HEK293 (cell line): ENCODE measurements at regions not wholly inside any gene's neighbourhood (a gene's known extent, or its start where the extent isn't known, plus 50 kb on each side); places are given as distances from the start of the nearest gene placed in this dataset.

Experiments used
- CTCF ChIA-PET: fragments of 350-600 bp; formaldehyde crosslinking; extraction: SDS; loops from one replicate; lab custom pipeline; 2021; ENCODE audit warnings: antibody characterized with exemption; lab: Yijun Ruan, JAX
- POLR2A ChIA-PET: fragments of 300-600 bp; formaldehyde crosslinking; extraction: SDS; loops from one replicate; lab custom pipeline; 2020; ENCODE audit warnings: antibody characterized with exemption, inconsistent platforms; lab: Yijun Ruan, JAX
- H3K27ac ChIP-seq: fragments of 200-500 bp; sonication (Bioruptor generic); 2 replicates; pipeline ENCODE4 v1.5.1; 2014; ENCODE audit warnings: low read depth, low read length, control low read depth, inconsistent platforms; ENCODE audit errors: extremely low read depth
- H3K36me3 ChIP-seq, 2 experiments: fragments of 200-500 bp in 1 of 2; sonication (Bioruptor generic) in 1 of 2; 1 replicate in 1 of 2; 2 replicates in 1 of 2; pipeline ENCODE4 v1.5.1; 2014 to 2017; ENCODE audit warnings: inconsistent platforms in 2 of 2, low read length in 2 of 2; ENCODE audit not compliant: control insufficient read depth in 2 of 2, insufficient read depth in 1 of 2
- H3K4me1 ChIP-seq: fragments of 200-500 bp; sonication (Bioruptor generic); 2 replicates; pipeline ENCODE4 v1.5.1; 2014; ENCODE audit warnings: mild to moderate bottlenecking, low read length, inconsistent platforms; ENCODE audit not compliant: control insufficient read depth, insufficient read depth
- H3K4me3 ChIP-seq: 2 replicates; pipeline ENCODE4 v1.5.1; 2011; ENCODE audit warnings: low read depth, mild to moderate bottlenecking, control low read depth, low read length, moderate library complexity
- H3K9me3 ChIP-seq: fragments of 200-500 bp; sonication (Bioruptor generic); 2 replicates; pipeline ENCODE4 v1.5.1; 2014; ENCODE audit warnings: low read depth, low read length, inconsistent platforms; ENCODE audit not compliant: control insufficient read depth, insufficient read depth
- ATF2 ChIP-seq: fragments of 450-650 bp; formaldehyde crosslinking; IDR thresholded peaks from 2 replicates; pipeline ENCODE4 v1.5.1; 2016; ENCODE audit warnings: missing biosample characterization, missing genetic modification characterization, low read depth
- BCL6B ChIP-seq: fragments of 450-650 bp; formaldehyde crosslinking; IDR thresholded peaks from 2 replicates; pipeline ENCODE4 v1.5.1; 2017; ENCODE audit warnings: missing biosample characterization, missing genetic modification characterization
- EGR2 ChIP-seq: fragments of 450-650 bp; formaldehyde crosslinking; IDR thresholded peaks from 2 replicates; pipeline ENCODE4 v1.5.1; 2016; ENCODE audit warnings: low read depth, missing biosample characterization, missing genetic modification characterization
- HOXA7 ChIP-seq: sonication (generic); formaldehyde crosslinking; IDR thresholded peaks from 2 replicates; pipeline ENCODE4 v1.8.1; 2022; ENCODE audit warnings: missing genetic modification reagents, borderline replicate concordance
- ZBTB11 ChIP-seq: fragments of 450-650 bp; formaldehyde crosslinking; conservative IDR thresholded peaks from 2 replicates; pipeline ENCODE4 v1.5.1; 2016; ENCODE audit warnings: low read depth, missing biosample characterization, missing genetic modification characterization
- ZIC2 ChIP-seq: fragments of 450-650 bp; formaldehyde crosslinking; IDR thresholded peaks from 2 replicates; pipeline ENCODE4 v1.5.1; 2016; ENCODE audit warnings: missing biosample characterization, missing genetic modification characterization
- ZNF138 ChIP-seq: fragments of 450-650 bp; formaldehyde crosslinking; IDR thresholded peaks from 2 replicates; pipeline ENCODE4 v1.5.1; 2016; ENCODE audit warnings: missing biosample characterization, missing genetic modification characterization, borderline replicate concordance
- ZNF266 ChIP-seq: fragments of 450-650 bp; formaldehyde crosslinking; IDR thresholded peaks from 2 replicates; pipeline ENCODE4 v1.5.1; 2016; ENCODE audit warnings: missing biosample characterization, missing genetic modification characterization, low read depth
- ZNF423 ChIP-seq: fragments of 450-650 bp; formaldehyde crosslinking; IDR thresholded peaks from 2 replicates; pipeline ENCODE4 v1.5.1; 2016; ENCODE audit warnings: missing biosample characterization, missing genetic modification characterization
- ZNF549 ChIP-seq: fragments of 450-650 bp; IDR thresholded peaks from 2 replicates; pipeline ENCODE4 v1.5.1; 2018; ENCODE audit warnings: missing biosample characterization, missing genetic modification characterization, mild to moderate bottlenecking, inconsistent platforms, moderate library complexity
- ZNF639 ChIP-seq: fragments of 450-650 bp; formaldehyde crosslinking; IDR thresholded peaks from 2 replicates; pipeline ENCODE4 v1.5.1; 2016; ENCODE audit warnings: missing biosample characterization, missing genetic modification characterization
- ZNF660 ChIP-seq: fragments of 450-650 bp; IDR thresholded peaks from 2 replicates; pipeline ENCODE4 v1.5.1; 2018; ENCODE audit warnings: missing biosample characterization, mild to moderate bottlenecking, missing genetic modification characterization
- ZNF664 ChIP-seq: fragments of 450-650 bp; formaldehyde crosslinking; IDR thresholded peaks from 2 replicates; pipeline ENCODE4 v1.5.1; 2016; ENCODE audit warnings: missing biosample characterization, missing genetic modification characterization
- ZNF768 ChIP-seq: fragments of 450-650 bp; formaldehyde crosslinking; IDR thresholded peaks from 2 replicates; pipeline ENCODE4 v1.5.1; 2018; ENCODE audit warnings: missing biosample characterization, mild to moderate bottlenecking, missing genetic modification characterization

- H3K4me3 ChIP-seq, result no peak overlapping the region
- H3K9me3 ChIP-seq, result no peaks in the 10 kb centered on the region
- TF ChIP-seq ZNF266 (no peak), ZNF138 (no peak), BCL6B (tag by site-specific recombination) (no peak), ZNF664 (no peak), HOXA7 (CRISPR knock-in tag) (no peak)
- CTCF ChIA-PET, result interaction anchor here (0.6 kb wide), 1 partner anchor 163 kb away, joined by 4 read pairs; no protein-coding TSS in a partner anchor
- no peak overlapping the region for H3K27ac ChIP-seq
- POLR2A ChIA-PET, result no interaction called here
- no peaks in the 10 kb centered on the region for H3K36me3 ChIP-seq
- H3K4me1 ChIP-seq, result no peaks in the 10 kb centered on the region
These were observed 206.7 kb downstream of the ZFP36L2 start for GRCh38 chr2:43019536-43020183.

GRCh38 chr2:43019025-43019367, 207.4 kb downstream of the ZFP36L2 start:
- POLR2A ChIA-PET, result no interaction called here
- TF ChIP-seq ZIC2 (tag by site-specific recombination) (no peak), ZNF639 (tag by site-specific recombination) (no peak), ZNF660 (no peak), ZBTB11 (no peak), ZNF768 (tag by site-specific recombination) (no peak), ZNF423 (tag by site-specific recombination) (no peak), ATF2 (tag by site-specific recombination) (no peak), EGR2 (tag by site-specific recombination) (no peak), ZNF549 (tag by site-specific recombination) (no peak)
- Histone ChIP-seq H3K27ac (no peak overlapping the region), H3K4me3 (no peak overlapping the region), H3K4me1 (no peaks in the 10 kb centered on the region), H3K36me3 (no peaks in the 10 kb centered on the region), H3K9me3 (no peaks in the 10 kb centered on the region)
- CTCF ChIA-PET, result interaction anchor here (0.6 kb wide), 2 partner anchors 164 to 481 kb away, joined by 3 to 4 read pairs; no protein-coding TSS in a partner anchor
